Cardiac fibroblast (primary cell): ENCODE measurements at regions not wholly inside any gene's neighbourhood (a gene's known extent, or its start where the extent isn't known, plus 50 kb on each side); places are given as distances from the start of the nearest gene placed in this dataset.
"Not testable (repeated sequence)": the region's sequence is repeated elsewhere in the genome, so short reads cannot be mapped to it uniquely, and the experiment has no call there.

Experiments used
- DNase-seq, 2 donors: peaks; one replicate each; pipeline versions ENCODE4 v3.0.0 to v3.0.0-alpha.2; 2010; ENCODE audit warnings: low read depth in 2 of 2
- H3K4me3 ChIP-seq, 2 donors: replicated peaks in 1 of 2; 1 replicate in 1 of 2; 2 replicates in 1 of 2; pipeline ENCODE4 v1.5.1; 2011; ENCODE audit warnings: low read depth in 2 of 2, low read length in 2 of 2, mild to moderate bottlenecking in 2 of 2, moderate library complexity in 1 of 2
- TF ChIP-seq, protein P1 (sequence below): IDR thresholded peaks from one replicate; pipeline ENCODE4 v1.5.1; 2011; ENCODE audit warnings: low read depth, mild to moderate bottlenecking, low read length, inconsistent platforms

DNA sequence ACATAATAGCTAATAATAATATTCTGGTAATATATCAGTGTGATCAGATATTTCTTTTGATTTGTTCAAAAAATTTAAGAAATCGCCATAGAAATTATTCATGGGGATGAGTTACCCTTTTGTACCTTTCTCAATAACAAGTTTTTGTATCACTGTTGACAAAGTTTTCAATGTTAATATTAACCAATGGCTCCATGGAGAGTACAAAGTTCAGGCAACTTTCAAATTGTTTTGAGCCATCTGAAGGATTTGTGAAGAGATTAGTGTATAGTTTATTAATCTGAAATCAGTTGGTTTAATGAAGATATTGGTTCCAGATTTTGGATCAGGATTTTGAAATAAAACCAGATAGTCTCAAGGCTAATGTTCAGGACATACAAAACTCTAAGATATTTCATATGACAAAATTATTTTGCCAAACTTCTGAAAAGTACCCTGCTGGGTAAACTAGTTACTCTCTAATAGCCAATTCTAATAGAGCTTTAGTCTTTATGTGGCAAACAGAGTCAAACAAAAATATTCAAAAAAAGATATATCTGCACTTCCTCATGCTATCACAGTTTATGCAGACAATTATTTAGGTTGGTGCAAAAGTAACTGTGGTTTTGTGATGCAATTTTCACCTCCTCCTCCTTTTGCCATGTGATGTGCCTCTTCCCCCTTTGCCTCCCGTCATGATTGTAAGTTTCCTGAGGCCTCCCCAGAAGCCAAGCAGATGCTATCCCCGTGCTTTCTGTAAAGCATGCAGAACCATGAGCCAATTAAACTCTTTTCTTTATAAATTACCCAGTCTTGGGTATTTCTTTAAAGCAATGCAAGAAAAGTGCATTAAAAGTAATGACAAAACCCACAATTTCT, 1105.0 kb downstream of the PLA2G4A start:
- TF ChIP-seq, protein P1, sequence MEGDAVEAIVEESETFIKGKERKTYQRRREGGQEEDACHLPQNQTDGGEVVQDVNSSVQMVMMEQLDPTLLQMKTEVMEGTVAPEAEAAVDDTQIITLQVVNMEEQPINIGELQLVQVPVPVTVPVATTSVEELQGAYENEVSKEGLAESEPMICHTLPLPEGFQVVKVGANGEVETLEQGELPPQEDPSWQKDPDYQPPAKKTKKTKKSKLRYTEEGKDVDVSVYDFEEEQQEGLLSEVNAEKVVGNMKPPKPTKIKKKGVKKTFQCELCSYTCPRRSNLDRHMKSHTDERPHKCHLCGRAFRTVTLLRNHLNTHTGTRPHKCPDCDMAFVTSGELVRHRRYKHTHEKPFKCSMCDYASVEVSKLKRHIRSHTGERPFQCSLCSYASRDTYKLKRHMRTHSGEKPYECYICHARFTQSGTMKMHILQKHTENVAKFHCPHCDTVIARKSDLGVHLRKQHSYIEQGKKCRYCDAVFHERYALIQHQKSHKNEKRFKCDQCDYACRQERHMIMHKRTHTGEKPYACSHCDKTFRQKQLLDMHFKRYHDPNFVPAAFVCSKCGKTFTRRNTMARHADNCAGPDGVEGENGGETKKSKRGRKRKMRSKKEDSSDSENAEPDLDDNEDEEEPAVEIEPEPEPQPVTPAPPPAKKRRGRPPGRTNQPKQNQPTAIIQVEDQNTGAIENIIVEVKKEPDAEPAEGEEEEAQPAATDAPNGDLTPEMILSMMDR = no peak
- H3K4me3 ChIP-seq = no peak overlapping the region
- no peak for DNase-seq

DNA sequence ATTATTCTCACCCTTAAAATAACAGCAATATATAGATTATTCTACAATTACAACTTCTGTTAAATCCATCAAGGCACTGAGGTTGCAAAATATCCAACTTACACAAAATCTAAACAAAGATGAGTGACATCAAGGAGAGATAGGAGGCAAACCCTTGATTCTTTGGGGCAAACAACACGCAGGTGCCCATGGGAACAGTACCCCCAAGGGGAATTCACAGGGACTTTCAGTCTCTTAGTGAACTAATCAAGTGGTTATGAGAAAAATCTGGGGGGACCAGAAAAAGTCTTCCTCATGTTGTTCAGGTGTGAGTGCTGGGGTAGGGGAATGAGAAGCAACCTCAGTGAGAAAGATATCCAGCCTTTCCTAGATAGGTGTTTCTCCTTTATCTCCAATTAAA, 1107.9 kb downstream of the PLA2G4A start:
- TF ChIP-seq, protein P1 = no peak
- DNase-seq = no peak
- no peak overlapping the region for H3K4me3 ChIP-seq

DNA sequence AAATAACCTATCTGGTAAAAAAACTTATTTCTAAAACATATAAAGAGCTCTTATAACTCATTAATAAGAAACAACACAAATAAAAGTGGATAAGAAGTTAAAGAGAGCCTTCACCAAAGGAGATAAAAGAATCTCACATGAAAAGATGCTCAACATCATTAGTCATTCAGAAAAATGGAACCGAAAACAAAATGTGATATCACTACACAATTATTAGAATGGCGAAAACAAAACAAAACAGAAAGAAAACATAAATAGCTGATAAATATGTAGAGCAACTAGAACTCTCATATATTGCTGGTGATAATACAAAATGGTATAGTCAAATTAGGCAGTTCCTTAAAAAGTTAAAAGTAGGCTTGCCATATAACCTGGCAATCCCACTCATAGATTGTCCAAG, 1109.3 kb downstream of the PLA2G4A start:
- H3K4me3 ChIP-seq = no peak overlapping the region
- TF ChIP-seq, protein P1 = no peak
- DNase-seq = no peak

GRCh38 chr1:187942986-187943385, 1114.2 kb downstream of the PLA2G4A start:
- no peak overlapping the region for H3K4me3 ChIP-seq
- TF ChIP-seq, protein P1 = no peak
- DNase-seq = no peak

DNA sequence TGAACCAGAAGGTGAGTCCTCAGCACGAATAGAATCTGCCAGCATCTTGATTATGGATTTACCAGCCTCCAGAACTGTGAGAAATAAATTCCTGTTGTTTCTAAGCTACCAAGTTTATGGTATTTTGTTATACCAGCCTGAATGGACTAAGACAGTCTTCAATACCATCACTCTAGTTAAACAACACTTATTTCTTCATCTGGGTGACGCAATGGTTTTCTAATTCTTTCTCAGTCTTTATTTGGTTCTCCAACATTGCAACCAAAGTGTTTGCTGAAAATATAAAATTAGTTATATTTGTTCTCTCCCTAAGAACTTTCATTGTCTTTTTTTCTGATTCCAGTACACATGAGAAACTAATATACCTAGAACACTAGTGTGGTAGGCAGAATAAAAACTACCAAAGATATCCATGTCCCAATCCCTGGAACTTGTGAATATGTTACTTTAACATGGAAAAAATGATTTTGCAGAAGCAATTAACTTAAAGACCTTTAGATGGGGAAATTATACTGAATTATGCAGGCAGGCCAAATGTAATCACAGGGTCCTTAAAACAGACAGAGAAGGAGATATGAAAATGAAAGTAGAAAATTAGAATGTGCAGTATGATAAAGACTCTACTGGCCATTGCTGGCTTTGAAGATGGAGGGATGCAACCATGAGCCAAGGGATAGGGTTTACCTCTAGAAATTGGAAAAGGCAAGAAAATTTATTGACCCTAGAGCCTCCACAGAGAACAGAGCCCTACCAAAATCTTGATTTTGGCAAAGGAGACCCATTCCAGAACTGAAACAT, 1115.1 kb downstream of the PLA2G4A start:
- TF ChIP-seq, protein P1 = no peak
- no peak for DNase-seq
- H3K4me3 ChIP-seq = no peak overlapping the region

DNA sequence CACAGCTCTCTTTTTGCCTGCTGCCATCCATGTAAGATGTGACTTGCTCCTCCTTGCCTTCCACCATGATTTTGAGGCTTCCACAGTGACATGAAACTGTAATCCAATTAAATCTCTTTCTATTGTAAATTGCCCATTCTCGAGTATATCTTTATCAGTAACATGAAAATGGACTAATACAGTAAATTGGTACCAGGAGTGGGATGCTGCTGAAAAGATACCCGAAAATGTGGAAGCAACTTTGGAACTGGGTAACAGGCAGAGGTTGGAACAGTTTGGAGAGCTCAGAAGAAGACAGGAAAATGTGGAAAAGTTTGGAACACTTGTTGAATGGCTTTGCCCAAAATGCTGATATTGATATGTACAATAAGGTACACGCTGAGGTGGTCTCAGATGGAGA, 1117.9 kb downstream of the PLA2G4A start:
- DNase-seq, H3K4me3 ChIP-seq: not testable (repeated sequence)

DNA sequence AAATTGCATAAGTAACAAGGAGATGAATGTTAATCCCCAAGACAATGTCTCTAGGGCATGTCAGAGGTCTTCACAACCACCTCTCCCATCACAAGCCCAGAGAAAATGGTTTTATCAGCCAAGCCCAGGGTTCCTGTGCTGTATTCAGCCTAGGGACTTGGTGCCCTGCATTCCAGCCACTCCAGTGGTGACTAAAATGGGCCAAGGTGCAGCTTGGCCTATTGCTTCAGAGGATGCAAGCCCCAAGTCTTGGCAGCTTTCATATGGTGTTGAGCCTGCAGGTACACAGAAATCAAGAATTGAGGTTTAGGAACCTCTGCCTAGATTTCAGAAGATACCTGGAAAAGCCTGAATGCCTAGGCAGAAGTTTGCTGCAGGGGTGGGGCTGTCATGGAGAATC, 1118.6 kb downstream of the PLA2G4A start:
- TF ChIP-seq, protein P1 = no peak
- H3K4me3 ChIP-seq = no peak overlapping the region
- DNase-seq = no peak
